Mesendoderm (in vitro differentiated cells): ENCODE measurements at regions not wholly inside any gene's neighbourhood (a gene's known extent, or its start where the extent isn't known, plus 50 kb on each side); places are given as distances from the start of the nearest gene placed in this dataset.

Experiments
- DNase-seq: peaks from one replicate; pipeline ENCODE4 v3.0.0; 2013
- H2AK5ac ChIP-seq: 2 replicates; pipeline ENCODE4 v1.6.1; 2013; ENCODE audit warnings: low read length, inconsistent platforms
- H2BK120ac ChIP-seq: 2 replicates; pipeline ENCODE4 v1.6.1; 2013; ENCODE audit warnings: low read depth, mild to moderate bottlenecking, low read length, moderate library complexity, mixed read lengths
- H2BK15ac ChIP-seq: replicated peaks from 2 replicates; pipeline ENCODE4 v1.6.1; 2013; ENCODE audit warnings: low read depth, mild to moderate bottlenecking, moderate library complexity
- H2BK5ac ChIP-seq: 2 replicates; pipeline ENCODE4 v1.6.1; 2013; ENCODE audit warnings: low read length, inconsistent platforms
- H3K18ac ChIP-seq: 2 replicates; pipeline ENCODE4 v1.6.1; 2013; ENCODE audit warnings: mild to moderate bottlenecking, low read length, mixed read lengths
- H3K23ac ChIP-seq: one replicate; pipeline ENCODE4 v1.6.1; 2013; ENCODE audit warnings: low read length
- H3K27ac ChIP-seq: 2 replicates; pipeline ENCODE4 v1.5.1; 2013; ENCODE audit warnings: low read depth, mild to moderate bottlenecking, inconsistent platforms, low read length, moderate library complexity
- H3K27me3 ChIP-seq: 2 replicates; pipeline ENCODE4 v1.6.1; 2013; ENCODE audit warnings: low read length, control low read depth, mild to moderate bottlenecking, inconsistent platforms; ENCODE audit not compliant: insufficient read depth, poor library complexity
- H3K36me3 ChIP-seq: 2 replicates; pipeline ENCODE4 v1.6.1; 2013; ENCODE audit warnings: low read length, inconsistent platforms; ENCODE audit not compliant: control insufficient read depth, insufficient read depth
- H3K4ac ChIP-seq: one replicate; pipeline ENCODE4 v1.6.1; 2013; ENCODE audit warnings: low read depth, mild to moderate bottlenecking, low read length, moderate library complexity
- H3K4me1 ChIP-seq: 2 replicates; pipeline ENCODE4 v1.6.1; 2013; ENCODE audit warnings: low read depth, low read length, inconsistent platforms; ENCODE audit not compliant: control insufficient read depth
- H3K4me2 ChIP-seq: 2 replicates; pipeline ENCODE4 v1.6.1; 2013; ENCODE audit warnings: low read length
- H3K4me3 ChIP-seq: 2 replicates; pipeline ENCODE4 v1.5.1; 2013; ENCODE audit warnings: mild to moderate bottlenecking, low read length
- H3K56ac ChIP-seq: one replicate; pipeline ENCODE4 v1.6.1; 2013; ENCODE audit warnings: low read length
- H3K79me1 ChIP-seq: 2 replicates; pipeline ENCODE4 v1.6.1; 2013; ENCODE audit warnings: low read length, inconsistent platforms
- H3K79me2 ChIP-seq: 2 replicates; pipeline ENCODE4 v1.6.1; 2013; ENCODE audit warnings: mild to moderate bottlenecking, low read length; ENCODE audit not compliant: control insufficient read depth, insufficient read depth
- H3K9ac ChIP-seq: 2 replicates; pipeline ENCODE4 v1.6.1; 2013; ENCODE audit warnings: low read length, inconsistent platforms
- H4K5ac ChIP-seq: one replicate; pipeline ENCODE4 v1.6.1; 2013; ENCODE audit warnings: low read length
- H4K8ac ChIP-seq: one replicate; pipeline ENCODE4 v1.6.1; 2013; ENCODE audit warnings: low read depth, mild to moderate bottlenecking, control low read depth, low read length, moderate library complexity
- WGBS: extraction: QIAGEN DNeasy Blood & Tissue Kit; methylation state at CpG from one replicate; pipeline ENCODE4 v1.1.7; 2013; ENCODE audit warnings: low lambda C conversion rate, missing lambda C conversion rate; ENCODE audit not compliant: insufficient coverage; ENCODE audit errors: extremely low coverage; 5-methylcytosine and 5-hydroxymethylcytosine counted together

- Histone ChIP-seq H4K5ac (no peak overlapping the region), H4K8ac (no peak overlapping the region), H3K4me3 (no peak overlapping the region), H2BK5ac (no peak overlapping the region), H3K4me2 (no peak overlapping the region), H3K9ac (no peak overlapping the region), H3K27me3 (no peaks in the 10 kb centered on the region), H3K27ac (no peak overlapping the region), H3K4ac (no peak overlapping the region), H3K79me1 (no peaks in the 10 kb centered on the region), H3K23ac (no peak overlapping the region), H2BK15ac (no peak overlapping the region), H3K79me2 (no peaks in the 10 kb centered on the region), H2BK120ac (no peak overlapping the region), H3K36me3 (no peaks in the 10 kb centered on the region), H3K56ac (no peak overlapping the region), H2AK5ac (no peak overlapping the region), H3K4me1 (no peaks in the 10 kb centered on the region), H3K18ac (no peak overlapping the region)
- no peak for DNase-seq
- no CpG with 5 or more reads among the region's 1 CpG for WGBS
These were observed 925.1 kb upstream of the TENM4 start for GRCh38 chr11:80365980-80366379.

GRCh38 chr11:80365076-80365725 lies 924.4 kb upstream of the TENM4 start:
- DNase-seq, result no peak
- Histone ChIP-seq H2AK5ac (no peak overlapping the region), H2BK5ac (no peak overlapping the region), H3K23ac (no peak overlapping the region), H3K36me3 (no peaks in the 10 kb centered on the region), H3K79me1 (no peaks in the 10 kb centered on the region), H3K27ac (no peak overlapping the region), H3K4me2 (no peak overlapping the region), H3K18ac (no peak overlapping the region), H4K8ac (no peak overlapping the region), H3K27me3 (no peaks in the 10 kb centered on the region), H3K79me2 (no peaks in the 10 kb centered on the region), H2BK120ac (no peak overlapping the region), H3K4me3 (no peak overlapping the region), H3K4ac (no peak overlapping the region), H3K56ac (no peak overlapping the region), H3K9ac (no peak overlapping the region), H2BK15ac (no peak overlapping the region), H3K4me1 (no peaks in the 10 kb centered on the region), H4K5ac (no peak overlapping the region)
- no CpG with 5 or more reads among the region's 2 CpGs for WGBS

- no peaks in the 10 kb centered on the region for H3K4me1 ChIP-seq
- no peak for DNase-seq
- no peak overlapping the region for H2BK5ac ChIP-seq
- H3K79me2 ChIP-seq, result no peaks in the 10 kb centered on the region
- no peak overlapping the region for H2BK120ac ChIP-seq
- H3K18ac ChIP-seq, result no peak overlapping the region
- H3K27ac ChIP-seq, result no peak overlapping the region
- no CpG with 5 or more reads among the region's 9 CpGs for WGBS
- H3K27me3 ChIP-seq, result no peaks in the 10 kb centered on the region
- no peak overlapping the region for H4K5ac ChIP-seq
- H3K79me1 ChIP-seq, result no peaks in the 10 kb centered on the region
- H3K4ac ChIP-seq, result no peak overlapping the region
- no peak overlapping the region for H3K23ac ChIP-seq
- H3K4me2 ChIP-seq, result no peak overlapping the region
- H3K4me3 ChIP-seq, result no peak overlapping the region
- H3K9ac ChIP-seq, result no peak overlapping the region
- no peaks in the 10 kb centered on the region for H3K36me3 ChIP-seq
- H3K56ac ChIP-seq, result no peak overlapping the region
- no peak overlapping the region for H2BK15ac ChIP-seq
- H2AK5ac ChIP-seq, result no peak overlapping the region
- H4K8ac ChIP-seq, result no peak overlapping the region
These were observed 921.9 kb upstream of the TENM4 start for GRCh38 chr11:80362563-80363340.

- no peak overlapping the region for H3K9ac ChIP-seq
- DNase-seq, result no peak
- no CpG with 5 or more reads among the region's 1 CpG for WGBS
These were observed 914.4 kb upstream of the TENM4 start for GRCh38 chr11:80355251-80355650.

GRCh38 chr11:80350541-80350940 lies 909.7 kb upstream of the TENM4 start:
- Histone ChIP-seq H3K18ac (no peak overlapping the region), H3K4ac (no peak overlapping the region), H3K23ac (no peak overlapping the region), H3K36me3 (no peaks in the 10 kb centered on the region), H4K8ac (no peak overlapping the region), H3K27ac (no peak overlapping the region), H3K4me1 (no peaks in the 10 kb centered on the region), H2BK5ac (no peak overlapping the region), H3K27me3 (no peaks in the 10 kb centered on the region), H2BK15ac (no peak overlapping the region), H3K4me2 (no peak overlapping the region), H2BK120ac (no peak overlapping the region), H3K9ac (no peak overlapping the region), H3K4me3 (no peak overlapping the region), H2AK5ac (no peak overlapping the region), H3K79me1 (no peaks in the 10 kb centered on the region), H3K56ac (no peak overlapping the region), H4K5ac (no peak overlapping the region), H3K79me2 (no peaks in the 10 kb centered on the region)
- no CpG with 5 or more reads among the region's 3 CpGs for WGBS
- no peak for DNase-seq

More at GRCh38 chr11:80355251-80355650, 914.4 kb upstream of the TENM4 start:
- Histone ChIP-seq H3K36me3 (no peaks in the 10 kb centered on the region), H3K79me2 (no peaks in the 10 kb centered on the region), H3K18ac (no peak overlapping the region), H3K79me1 (no peaks in the 10 kb centered on the region), H3K27ac (no peak overlapping the region), H3K23ac (no peak overlapping the region), H2BK15ac (no peak overlapping the region), H3K4me3 (no peak overlapping the region), H2AK5ac (no peak overlapping the region), H3K4ac (no peak overlapping the region), H4K8ac (no peak overlapping the region), H2BK120ac (no peak overlapping the region), H3K56ac (no peak overlapping the region), H3K4me1 (no peaks in the 10 kb centered on the region), H4K5ac (no peak overlapping the region), H3K27me3 (no peaks in the 10 kb centered on the region), H3K4me2 (no peak overlapping the region), H2BK5ac (no peak overlapping the region)
